NCI-H345 treated with DMSO at 0.1 percent for 48 hours (cell line): ENCODE measurements at regions not wholly inside any gene's neighbourhood (a gene's known extent, or its start where the extent isn't known, plus 50 kb on each side); places are given as distances from the start of the nearest gene placed in this dataset.

Experiments
- DNase-seq: peaks from one replicate; lab custom pipeline; 2025; ENCODE audit not compliant: unreplicated experiment; lab: John Stamatoyannopoulos, UW

GRCh38 chr10:121027371-121027770 lies 176.2 kb downstream of the WDR11 start:
- no peak for DNase-seq

DNA sequence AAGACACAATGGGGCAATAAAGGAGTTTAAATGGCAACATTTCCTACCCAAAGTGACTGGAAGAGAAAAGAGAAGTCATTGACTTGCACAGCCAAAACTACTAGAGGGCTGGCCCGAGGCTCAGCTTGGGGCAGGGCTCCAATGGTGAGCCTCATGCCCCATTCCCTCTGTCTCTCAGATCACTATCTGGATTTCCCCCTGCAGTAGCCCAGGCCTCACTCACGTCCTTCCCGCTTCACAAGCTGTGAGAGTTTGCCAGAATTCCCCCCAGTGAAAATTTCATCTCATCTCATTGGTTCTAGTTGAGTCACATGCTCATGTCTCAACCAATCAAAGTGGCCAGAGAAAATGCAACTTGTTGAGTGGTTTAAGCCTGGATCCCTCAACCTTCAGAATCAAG lies 181.3 kb downstream of the WDR11 start:
- DNase-seq: no peak

GRCh38 chr10:121033366-121033765 lies 182.2 kb downstream of the WDR11 start:
- no peak for DNase-seq

DNA sequence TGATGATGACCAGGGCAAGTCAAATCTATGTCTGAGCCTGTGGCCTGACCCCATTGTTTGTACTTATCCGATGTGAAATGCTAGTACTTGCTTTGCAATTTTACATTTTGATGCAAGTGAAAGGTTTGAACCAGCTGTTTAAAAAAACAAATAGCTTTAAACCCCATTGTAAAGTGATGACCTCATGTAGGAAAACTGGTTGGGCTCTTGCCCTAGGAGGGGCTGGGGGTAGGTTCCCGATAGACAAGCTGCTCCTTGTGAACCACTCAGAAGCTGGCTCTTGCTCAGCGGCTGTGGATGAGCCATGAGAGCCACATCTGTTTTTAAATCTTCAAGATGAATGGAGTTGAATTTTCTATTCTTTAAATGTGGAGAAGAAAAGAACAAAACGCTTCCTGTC lies 185.3 kb downstream of the WDR11 start:
- no peak for DNase-seq

- no peak for DNase-seq
Measured at GRCh38 chr10:121041499-121041898, 190.3 kb downstream of the WDR11 start.

- no peak for DNase-seq
Measured at GRCh38 chr10:121041906-121042305, 190.7 kb downstream of the WDR11 start.

- DNase-seq: no peak
Measured at GRCh38 chr10:121042342-121042741, 191.2 kb downstream of the WDR11 start.

- DNase-seq: no peak
Measured at GRCh38 chr10:121043124-121043849, 192.1 kb downstream of the WDR11 start.

- no peak for DNase-seq
Measured at GRCh38 chr10:121048749-121049148, 197.6 kb downstream of the WDR11 start.

DNA sequence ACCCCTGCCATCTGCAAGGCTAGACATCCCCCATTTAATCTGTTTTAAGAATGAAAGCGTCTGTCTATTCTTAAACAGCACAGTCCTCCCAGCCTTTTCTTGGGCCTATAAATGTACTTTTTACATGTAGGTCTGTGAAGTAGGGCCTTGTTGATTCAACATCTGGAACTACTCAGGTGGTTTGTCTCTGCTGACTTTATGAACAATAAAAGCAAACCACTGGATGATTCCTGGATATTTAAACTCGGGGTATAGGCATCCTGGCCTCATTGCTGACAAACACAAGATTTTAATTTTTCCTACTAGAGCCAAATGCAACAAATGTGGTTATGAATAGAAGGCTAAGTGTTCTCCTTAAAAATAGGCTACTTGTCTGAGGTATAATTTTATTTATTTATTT lies 198.3 kb downstream of the WDR11 start:
- no peak for DNase-seq

GRCh38 chr10:121049923-121050322 lies 198.8 kb downstream of the WDR11 start:
- DNase-seq: no peak

GRCh38 chr10:121051171-121051570 lies 200.0 kb downstream of the WDR11 start:
- DNase-seq: no peak

DNA sequence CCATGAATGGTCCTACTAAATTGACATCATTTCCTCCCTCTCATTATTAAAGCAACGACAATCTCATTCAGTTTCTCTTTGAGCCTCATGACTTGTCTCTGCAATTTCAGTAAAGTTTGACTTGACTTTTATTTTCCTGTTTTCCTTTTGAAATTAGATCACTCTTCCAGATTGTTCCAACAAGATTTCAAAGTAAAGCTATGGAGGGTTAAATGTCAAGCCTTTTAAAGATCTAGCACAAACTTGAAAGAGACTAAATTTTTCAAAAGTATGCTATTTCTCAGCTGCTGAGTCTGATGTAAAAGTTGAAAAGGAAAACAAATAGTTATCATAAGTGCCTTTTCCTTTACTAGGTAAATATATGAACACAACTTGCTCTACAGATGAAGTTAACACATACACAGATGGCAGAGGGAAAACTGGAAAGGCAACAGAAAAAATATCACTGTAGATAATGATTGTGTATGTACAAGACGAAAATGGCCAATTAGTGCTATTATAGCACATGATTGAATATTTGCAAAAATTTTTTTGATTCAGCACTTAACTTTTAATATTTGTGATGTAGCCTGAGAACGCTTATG lies 200.6 kb downstream of the WDR11 start:
- no peak for DNase-seq

DNA sequence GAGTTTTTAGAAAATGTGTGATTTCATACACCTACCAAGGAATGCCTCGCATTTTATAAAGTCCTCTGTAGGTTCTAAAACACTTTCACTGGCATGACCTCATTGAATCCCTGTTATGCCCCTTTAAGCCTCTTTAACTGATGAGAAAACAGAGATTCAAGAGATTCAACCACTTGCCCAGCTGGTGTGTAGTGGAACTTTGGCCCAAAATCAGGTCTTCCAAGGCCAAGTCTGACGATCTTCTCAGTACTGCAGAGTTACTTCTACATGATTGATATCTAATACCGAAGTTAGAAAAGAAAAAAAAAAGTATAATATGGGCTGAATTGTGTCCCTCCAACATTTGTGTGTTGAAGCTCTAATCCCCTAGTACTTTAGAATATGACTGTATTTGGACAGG lies 202.0 kb downstream of the WDR11 start:
- DNase-seq: no peak

- no peak for DNase-seq
Measured at GRCh38 chr10:121054874-121055273, 203.7 kb downstream of the WDR11 start.

DNA sequence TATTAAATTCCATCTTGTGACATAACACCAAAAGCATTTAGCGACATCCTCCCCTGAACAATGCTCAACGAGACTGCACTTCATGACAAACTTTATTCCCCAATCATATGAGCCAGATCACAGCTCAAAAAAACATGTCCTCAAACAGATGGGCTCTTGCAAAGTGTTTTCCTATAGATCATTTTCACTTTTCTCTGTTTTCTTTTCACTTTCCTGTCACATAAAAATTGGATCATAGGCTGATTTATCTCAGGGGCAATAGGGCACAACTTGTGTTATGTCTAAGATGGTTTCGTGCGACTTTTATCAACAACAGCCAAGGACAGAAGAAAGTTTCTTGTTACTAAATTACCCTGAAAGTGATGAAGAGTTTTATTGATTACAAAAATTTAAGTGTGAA lies 206.1 kb downstream of the WDR11 start:
- DNase-seq: no peak

DNA sequence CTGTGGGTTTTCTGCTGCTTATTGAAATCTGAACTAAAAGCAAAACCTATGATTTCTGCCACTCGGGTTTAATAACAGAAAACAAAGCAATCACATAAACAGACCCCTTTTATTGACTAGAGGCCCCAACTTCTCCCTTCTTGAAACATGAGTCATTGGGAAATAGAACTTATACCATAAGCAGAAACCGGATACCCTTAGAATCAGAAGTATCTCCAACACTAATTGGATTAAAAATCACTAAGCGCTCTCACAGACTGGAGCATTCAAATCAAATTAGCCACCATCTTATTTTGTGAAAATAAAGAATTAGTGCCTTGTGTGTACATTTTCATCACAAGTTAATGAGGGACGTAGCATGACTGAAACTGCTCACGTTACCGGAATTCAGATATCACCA lies 206.9 kb downstream of the WDR11 start:
- DNase-seq: no peak

DNA sequence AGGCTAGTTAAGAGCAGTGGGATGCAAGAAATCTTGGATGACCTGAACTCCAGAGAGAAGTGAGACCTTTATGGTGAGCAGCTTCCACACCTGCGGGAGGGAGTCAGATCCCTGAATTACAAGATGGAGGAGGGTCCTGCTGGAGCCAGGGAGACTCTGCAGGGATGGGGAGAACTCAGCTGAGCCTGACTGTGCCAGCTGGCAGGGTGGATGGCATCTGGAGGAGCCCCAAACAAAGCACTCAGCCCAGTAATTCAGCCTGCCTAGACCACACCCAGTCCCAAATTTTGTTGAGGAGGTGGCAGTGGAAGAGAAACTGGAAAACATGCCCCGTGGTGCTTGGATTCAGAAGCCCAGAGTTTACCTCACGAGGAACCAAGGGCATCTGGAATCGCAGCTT lies 208.2 kb downstream of the WDR11 start:
- no peak for DNase-seq

- no peak for DNase-seq
Measured at GRCh38 chr10:121062115-121062514, 211.0 kb downstream of the WDR11 start.

GRCh38 chr10:121063744-121064143 lies 212.6 kb downstream of the WDR11 start:
- DNase-seq: no peak

GRCh38 chr10:121064491-121064890 lies 213.3 kb downstream of the WDR11 start:
- DNase-seq: no peak

DNA sequence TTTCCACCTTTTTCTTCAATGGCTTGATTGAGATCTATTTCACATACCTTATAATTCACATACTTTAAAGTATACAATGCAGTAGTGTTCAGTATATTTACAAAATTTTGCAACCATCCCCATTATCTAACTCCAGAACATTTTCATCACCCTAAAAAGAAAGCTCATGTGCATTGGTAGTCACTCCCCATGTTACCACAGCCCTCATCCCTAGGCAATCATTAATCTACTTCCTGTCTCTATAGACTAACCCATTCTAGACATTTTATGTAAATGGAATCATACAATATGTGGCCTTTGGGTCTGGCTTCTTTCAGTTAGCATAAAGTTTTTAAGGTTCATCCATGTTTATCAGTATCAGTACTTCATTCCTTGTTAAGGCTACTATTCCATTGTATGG lies 214.2 kb downstream of the WDR11 start:
- DNase-seq: no peak
